Small intestine (tissue), 7 donors: ENCODE measurements at regions not wholly inside any gene's neighbourhood (a gene's known extent, or its start where the extent isn't known, plus 50 kb on each side); places are given as distances from the start of the nearest gene placed in this dataset.

Source experiments
- DNase-seq, 2 donors: peaks; one replicate each; pipeline versions ENCODE4 v3.0.0 to v3.0.0-alpha.2; 2013
- FAIRE-seq: peaks from 2 replicates; lab custom pipeline; 2012; peaks lifted over from hg19 to GRCh38; lab: Jason Lieb, UNC
- H3K27ac ChIP-seq, 3 donors: one replicate each; pipeline ENCODE4 v1.5.1; 2013; ENCODE audit warnings: low read length in 2 of 3, mild to moderate bottlenecking in 2 of 3, control low read depth in 1 of 3, inconsistent platforms in 1 of 3, low read depth in 1 of 3, moderate library complexity in 1 of 3
- H3K27me3 ChIP-seq, 3 donors: one replicate each; pipeline ENCODE4 v1.6.1; 2013; ENCODE audit warnings: low read length in 3 of 3, inconsistent platforms in 1 of 3; ENCODE audit not compliant: control insufficient read depth in 3 of 3, insufficient read depth in 3 of 3
- H3K36me3 ChIP-seq, 3 donors: one replicate each; pipeline ENCODE4 v1.6.1; 2013; ENCODE audit warnings: low read length in 3 of 3, inconsistent platforms in 1 of 3, low read depth in 1 of 3, mild to moderate bottlenecking in 1 of 3, moderate library complexity in 1 of 3; ENCODE audit not compliant: control insufficient read depth in 3 of 3, insufficient read depth in 2 of 3
- H3K4me1 ChIP-seq, 3 donors: one replicate each; pipeline ENCODE4 v1.6.1; 2013; ENCODE audit warnings: low read length in 2 of 3, inconsistent platforms in 1 of 3, low read depth in 1 of 3, mild to moderate bottlenecking in 1 of 3, moderate library complexity in 1 of 3; ENCODE audit not compliant: control insufficient read depth in 3 of 3, insufficient read depth in 2 of 3
- H3K4me3 ChIP-seq, 3 donors: one replicate each; pipeline ENCODE4 v1.5.1; 2013; ENCODE audit warnings: low read length in 3 of 3, control low read depth in 1 of 3, inconsistent platforms in 1 of 3, low read depth in 1 of 3, mild to moderate bottlenecking in 1 of 3, moderate library complexity in 1 of 3
- H3K9me3 ChIP-seq, 2 donors: one replicate each; pipeline ENCODE4 v1.6.1; 2013; ENCODE audit warnings: low read depth in 1 of 2, low read length in 1 of 2; ENCODE audit not compliant: control insufficient read depth in 2 of 2, insufficient read depth in 1 of 2
- WGBS, 3 donors: extraction: QIAGEN DNeasy Blood & Tissue Kit; methylation state at CpG; one replicate each; pipeline ENCODE4 v1.1.7; 2013; 5-methylcytosine and 5-hydroxymethylcytosine counted together
- donor health status: healthy with polysubstance abuse.
- donor health status: control.
- donor health status: control.
- donor health status: Bipolar disorder and iron deficiency.
- donor health status: healthy.

DNA sequence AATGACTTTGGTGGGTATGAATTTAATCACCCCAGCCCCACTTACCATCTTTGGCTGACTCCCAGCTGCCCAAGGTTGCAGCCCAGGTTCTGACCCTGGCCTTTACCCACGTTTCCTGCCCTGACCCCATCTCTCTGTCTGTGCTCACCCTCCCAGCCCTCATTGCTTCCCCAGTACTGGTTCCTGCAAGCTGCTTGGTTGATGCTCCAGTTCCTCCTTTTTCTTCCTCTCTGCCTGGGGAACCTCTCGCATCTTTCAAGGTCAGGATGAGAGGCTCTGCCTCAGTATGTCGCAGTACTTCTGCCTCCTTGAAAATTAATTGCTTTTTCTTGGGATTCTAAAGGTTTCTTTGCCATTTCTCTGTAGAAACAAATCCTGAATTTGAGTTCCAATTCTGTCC, 263.8 kb upstream of the ZNF32 start:
- no peak for FAIRE-seq
- Histone ChIP-seq H3K9me3 (no peaks in the 10 kb centered on the region), H3K27ac (no peak overlapping the region), H3K4me1 (no peaks in the 10 kb centered on the region), H3K36me3 (no peaks in the 10 kb centered on the region), H3K4me3 (no peak overlapping the region), H3K27me3 (no peaks in the 10 kb centered on the region)
- DNase-seq: no peak
- WGBS, 3 donors: 81 to 85% (median 82%) methylated on average over 3 of the region's 3 CpGs

GRCh38 chr10:43906490-43906889, 257.8 kb upstream of the ZNF32 start:
- FAIRE-seq (no peak), DNase-seq (no peak)
- H3K36me3 ChIP-seq: no peaks in the 10 kb centered on the region
- WGBS, 3 donors: 51 to 86% (median 77%) methylated on average over 8 of the region's 8 CpGs
- H3K27ac ChIP-seq: peak overlapping the region in 2 of 3 donors; percentile 6 to 28
- no peaks in the 10 kb centered on the region for H3K27me3 ChIP-seq
- no peaks in the 10 kb centered on the region for H3K4me1 ChIP-seq
- H3K4me3 ChIP-seq: no peak overlapping the region
- no peaks in the 10 kb centered on the region for H3K9me3 ChIP-seq

- Histone ChIP-seq H3K36me3 (no peaks in the 10 kb centered on the region), H3K27me3 (no peaks in the 10 kb centered on the region), H3K4me1 (no peaks in the 10 kb centered on the region), H3K4me3 (no peak overlapping the region), H3K9me3 (no peaks in the 10 kb centered on the region), H3K27ac (no peak overlapping the region)
- FAIRE-seq (no peak), DNase-seq (peak in 1 of 2 donors; percentile 12)
- WGBS, 3 donors: 32 to 49% (median 46%) methylated on average over 10 of the region's 10 CpGs
Measured at GRCh38 chr10:43905512-43906236, 257.0 kb upstream of the ZNF32 start.

DNA sequence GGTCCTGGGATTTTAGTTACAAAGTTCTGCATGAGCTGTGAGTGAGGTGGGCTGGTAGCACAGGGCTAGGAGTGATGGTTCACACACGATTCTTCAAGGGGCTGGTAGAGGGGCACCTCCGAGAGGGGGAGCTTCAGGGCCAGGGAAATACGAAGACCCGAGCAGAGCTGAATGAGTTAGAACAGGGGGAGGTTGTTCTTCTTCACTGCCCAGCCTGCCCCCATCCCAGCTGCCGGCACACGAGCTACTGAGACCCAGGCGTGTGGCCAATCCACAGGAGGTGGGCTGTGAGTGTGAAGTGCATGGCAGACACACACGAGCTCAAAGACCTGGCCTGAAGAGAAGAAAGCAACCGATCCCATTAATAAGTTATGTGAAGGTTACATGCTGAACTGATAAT, 256.2 kb upstream of the ZNF32 start:
- Histone ChIP-seq H3K4me1 (no peaks in the 10 kb centered on the region), H3K27me3 (no peaks in the 10 kb centered on the region), H3K36me3 (no peaks in the 10 kb centered on the region), H3K9me3 (no peaks in the 10 kb centered on the region), H3K4me3 (no peak overlapping the region), H3K27ac (no peak overlapping the region)
- 69 to 93% (median 78%) methylated on average over 9 of the region's 9 CpGs for WGBS, 3 donors
- FAIRE-seq: no peak
- DNase-seq: no peak

- H3K36me3 ChIP-seq: no peaks in the 10 kb centered on the region
- no peak for DNase-seq
- 87 to 91% (median 90%) methylated on average over 7 of the region's 7 CpGs for whole genome bisulfite sequencing, 3 donors
Measured at GRCh38 chr10:43904301-43904700, 255.6 kb upstream of the ZNF32 start.

DNA sequence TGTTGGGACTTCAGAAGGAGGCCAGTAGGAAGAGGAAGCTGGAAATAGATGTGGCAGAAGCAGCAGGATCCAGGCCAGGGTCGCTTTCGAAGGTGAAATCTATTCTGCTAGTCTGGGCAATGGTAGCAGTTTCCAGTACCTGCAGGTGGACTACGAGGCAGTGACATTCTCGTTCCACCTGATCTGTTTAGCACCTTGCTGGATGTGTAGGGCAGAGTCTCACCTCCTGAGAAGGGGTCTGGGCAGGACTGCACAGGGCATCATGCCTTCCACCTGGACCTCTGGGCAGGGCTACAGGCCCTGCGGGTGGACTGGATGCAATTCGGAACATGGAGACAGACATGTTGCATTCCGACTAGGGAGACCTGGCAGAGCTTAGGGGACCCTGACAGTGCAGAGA, 254.8 kb upstream of the ZNF32 start:
- Histone ChIP-seq H3K4me1 (no peaks in the 10 kb centered on the region), H3K27ac (no peak overlapping the region), H3K36me3 (no peaks in the 10 kb centered on the region), H3K4me3 (no peak overlapping the region), H3K9me3 (no peaks in the 10 kb centered on the region), H3K27me3 (no peaks in the 10 kb centered on the region)
- 73 to 78% (median 76%) methylated on average over 7 of the region's 7 CpGs for WGBS, 3 donors
- DNase-seq: no peak
- no peak for FAIRE-seq

More at GRCh38 chr10:43904301-43904700, 255.6 kb upstream of the ZNF32 start:
- Histone ChIP-seq H3K27ac (no peak overlapping the region), H3K4me1 (no peaks in the 10 kb centered on the region), H3K9me3 (no peaks in the 10 kb centered on the region), H3K4me3 (no peak overlapping the region), H3K27me3 (no peaks in the 10 kb centered on the region)
- no peak for FAIRE-seq

GRCh38 chr10:43902842-43903241, 254.2 kb upstream of the ZNF32 start:
- WGBS, 3 donors: 29 to 78% (median 53%) methylated on average over 4 of the region's 4 CpGs
- Histone ChIP-seq H3K9me3 (no peaks in the 10 kb centered on the region), H3K27ac (no peak overlapping the region), H3K4me3 (no peak overlapping the region), H3K36me3 (no peaks in the 10 kb centered on the region), H3K4me1 (no peaks in the 10 kb centered on the region), H3K27me3 (no peaks in the 10 kb centered on the region)
- DNase-seq (peak; percentile 34 to 86), FAIRE-seq (no peak)

GRCh38 chr10:43901744-43902504, 253.2 kb upstream of the ZNF32 start:
- no peak overlapping the region for H3K4me3 ChIP-seq
- 71 to 81% (median 77%) methylated on average over 9 of the region's 9 CpGs for WGBS, 3 donors
- DNase-seq (no peak), FAIRE-seq (no peak)
- no peaks in the 10 kb centered on the region for H3K9me3 ChIP-seq
- H3K27ac ChIP-seq: no peak overlapping the region
- H3K27me3 ChIP-seq: no peaks in the 10 kb centered on the region
- no peaks in the 10 kb centered on the region for H3K36me3 ChIP-seq
- H3K4me1 ChIP-seq: no peaks in the 10 kb centered on the region
